Panc1 (cell line): ENCODE measurements at regions not wholly inside any gene's neighbourhood (a gene's known extent, or its start where the extent isn't known, plus 50 kb on each side); places are given as distances from the start of the nearest gene placed in this dataset.

ENCODE experiments used
- ATAC-seq: fragments of 200-7000 bp; cut with Tn5 transposase; 2 replicates; pipeline ENCODE4 v1.9.1; 2020; ENCODE audit warnings: mild to moderate bottlenecking, moderate library complexity
- BruUV-seq: library from RNA; stranded (reverse); fragments of 400-500 nt; replicated peaks from 2 replicates; lab custom pipeline; 2021; lab: Mats Ljungman, UMichigan
- CTCF ChIA-PET: fragments of 300-600 bp; sonication (Branson Sonifier 250); formaldehyde crosslinking; loops from one replicate; lab custom pipeline; 2022; ENCODE audit warnings: antibody characterized with exemption; lab: Charles Lee
- POLR2A ChIA-PET: fragments of 300-600 bp; sonication (Branson Sonifier 250); formaldehyde crosslinking; loops from one replicate; lab custom pipeline; 2022; ENCODE audit warnings: antibody characterized with exemption; lab: Charles Lee
- DNase-seq: peaks from one replicate; pipeline ENCODE4 v3.0.0-alpha.2; 2010; ENCODE audit warnings: low read depth, low spot score
- H3K27ac ChIP-seq: 2 replicates; pipeline ENCODE4 v1.5.1; 2011; ENCODE audit warnings: mild to moderate bottlenecking, low read length, inconsistent platforms
- H3K27me3 ChIP-seq: fragments of 200-500 bp; sonication (Bioruptor generic); 2 replicates; pipeline ENCODE4 v1.6.0; 2014; ENCODE audit warnings: low read length, inconsistent platforms; ENCODE audit not compliant: control insufficient read depth, insufficient read depth
- H3K36me3 ChIP-seq: fragments of 200-500 bp; sonication (Bioruptor generic); 2 replicates; pipeline ENCODE4 v1.5.1; 2014; ENCODE audit warnings: inconsistent platforms, mild to moderate bottlenecking, low read length, moderate library complexity; ENCODE audit not compliant: control insufficient read depth, insufficient read depth
- H3K4me1 ChIP-seq: 2 replicates; pipeline ENCODE4 v1.5.1; 2011; ENCODE audit warnings: inconsistent platforms, mild to moderate bottlenecking, low read length, moderate library complexity; ENCODE audit not compliant: control insufficient read depth, insufficient read depth
- H3K4me3 ChIP-seq, 2 experiments: 2 replicates each; pipeline ENCODE4 v1.5.1; 2011 to 2012; ENCODE audit warnings: low read depth in 2 of 2, low read length in 2 of 2, mild to moderate bottlenecking in 2 of 2, inconsistent platforms in 1 of 2, moderate library complexity in 1 of 2
- H3K9me3 ChIP-seq: fragments of 200-500 bp; sonication (Bioruptor generic); 2 replicates; pipeline ENCODE4 v1.5.1; 2014; ENCODE audit warnings: low read depth, mild to moderate bottlenecking, inconsistent platforms, low read length, moderate library complexity; ENCODE audit not compliant: control insufficient read depth, insufficient read depth
- POLR2AphosphoS5 ChIP-seq: IDR thresholded peaks from 2 replicates; pipeline ENCODE4 v1.6.1; 2012; ENCODE audit warnings: mild to moderate bottlenecking, low read depth, low read length, moderate library complexity
- SIN3A ChIP-seq: IDR thresholded peaks from 2 replicates; pipeline ENCODE4 v1.6.1; 2012; ENCODE audit warnings: low read depth, mild to moderate bottlenecking, low read length, moderate library complexity, borderline replicate concordance; ENCODE audit not compliant: insufficient read depth
- TCF7L2 ChIP-seq: IDR thresholded peaks from 2 replicates; pipeline ENCODE4 v1.6.1; 2011; ENCODE audit warnings: mild to moderate bottlenecking, low read depth, low read length, inconsistent platforms
- in situ Hi-C: cut with HindIII; loops from 2 replicates; pipeline ENCODE4 v1.10.0; 2016; ENCODE audit warnings: low sequenced_read_pairs, low pct_unique_long_range_greater_than_20kb
- intact Hi-C: fragments of 100-400 bp; cut with micrococcal nuclease; formaldehyde crosslinking; loops from one replicate; pipeline ENCODE4 v1.10.0; 2022; ENCODE audit not compliant: unreplicated experiment
- TF ChIP-seq, protein P1 (sequence below): fragments of 450-650 bp; IDR thresholded peaks from 2 replicates; pipeline ENCODE4 v1.5.1; 2017; ENCODE audit warnings: mild to moderate bottlenecking
- TF ChIP-seq, protein P2 (sequence below), 2 experiments: IDR thresholded peaks; 2 replicates each; pipeline ENCODE4 v1.6.1; 2011 to 2012; ENCODE audit warnings: low read depth in 2 of 2, control low read depth in 1 of 2, low read length in 1 of 2, mild to moderate bottlenecking in 1 of 2, moderate library complexity in 1 of 2; ENCODE audit not compliant: insufficient read depth in 1 of 2

DNA sequence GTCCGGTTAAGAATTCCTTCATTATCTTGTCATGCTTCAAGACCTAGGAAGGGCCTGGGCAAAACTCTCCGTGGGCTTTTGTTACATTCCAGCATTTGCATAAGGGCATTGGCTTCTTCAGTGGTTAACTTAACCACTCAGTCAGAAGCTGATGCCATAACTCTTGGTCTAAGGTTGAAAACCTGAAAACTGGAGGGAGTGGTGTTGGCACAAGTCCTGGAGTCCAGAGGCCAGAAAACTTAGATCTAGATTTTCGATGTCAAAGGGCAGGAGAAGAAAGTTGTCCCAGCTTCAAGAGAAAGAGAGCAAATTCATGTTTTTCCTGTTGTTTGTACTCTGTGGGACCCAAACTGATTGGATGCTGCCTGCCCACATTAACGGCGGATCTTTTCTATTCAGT is 86.6 kb upstream of the GC start:
- in situ Hi-C loops = no loop called here
- CTCF ChIA-PET = no interaction called here
- no peaks in the 10 kb centered on the region for H3K4me1 ChIP-seq
- H3K4me3 ChIP-seq = no peak overlapping the region
- H3K27me3 ChIP-seq = no peaks in the 10 kb centered on the region
- no peak overlapping the region for H3K27ac ChIP-seq
- TF ChIP-seq SIN3A (no peak), TCF7L2 (no peak), POLR2AphosphoS5 (no peak)
- TF ChIP-seq, protein P1, sequence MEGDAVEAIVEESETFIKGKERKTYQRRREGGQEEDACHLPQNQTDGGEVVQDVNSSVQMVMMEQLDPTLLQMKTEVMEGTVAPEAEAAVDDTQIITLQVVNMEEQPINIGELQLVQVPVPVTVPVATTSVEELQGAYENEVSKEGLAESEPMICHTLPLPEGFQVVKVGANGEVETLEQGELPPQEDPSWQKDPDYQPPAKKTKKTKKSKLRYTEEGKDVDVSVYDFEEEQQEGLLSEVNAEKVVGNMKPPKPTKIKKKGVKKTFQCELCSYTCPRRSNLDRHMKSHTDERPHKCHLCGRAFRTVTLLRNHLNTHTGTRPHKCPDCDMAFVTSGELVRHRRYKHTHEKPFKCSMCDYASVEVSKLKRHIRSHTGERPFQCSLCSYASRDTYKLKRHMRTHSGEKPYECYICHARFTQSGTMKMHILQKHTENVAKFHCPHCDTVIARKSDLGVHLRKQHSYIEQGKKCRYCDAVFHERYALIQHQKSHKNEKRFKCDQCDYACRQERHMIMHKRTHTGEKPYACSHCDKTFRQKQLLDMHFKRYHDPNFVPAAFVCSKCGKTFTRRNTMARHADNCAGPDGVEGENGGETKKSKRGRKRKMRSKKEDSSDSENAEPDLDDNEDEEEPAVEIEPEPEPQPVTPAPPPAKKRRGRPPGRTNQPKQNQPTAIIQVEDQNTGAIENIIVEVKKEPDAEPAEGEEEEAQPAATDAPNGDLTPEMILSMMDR = no peak
- TF ChIP-seq, protein P2, sequence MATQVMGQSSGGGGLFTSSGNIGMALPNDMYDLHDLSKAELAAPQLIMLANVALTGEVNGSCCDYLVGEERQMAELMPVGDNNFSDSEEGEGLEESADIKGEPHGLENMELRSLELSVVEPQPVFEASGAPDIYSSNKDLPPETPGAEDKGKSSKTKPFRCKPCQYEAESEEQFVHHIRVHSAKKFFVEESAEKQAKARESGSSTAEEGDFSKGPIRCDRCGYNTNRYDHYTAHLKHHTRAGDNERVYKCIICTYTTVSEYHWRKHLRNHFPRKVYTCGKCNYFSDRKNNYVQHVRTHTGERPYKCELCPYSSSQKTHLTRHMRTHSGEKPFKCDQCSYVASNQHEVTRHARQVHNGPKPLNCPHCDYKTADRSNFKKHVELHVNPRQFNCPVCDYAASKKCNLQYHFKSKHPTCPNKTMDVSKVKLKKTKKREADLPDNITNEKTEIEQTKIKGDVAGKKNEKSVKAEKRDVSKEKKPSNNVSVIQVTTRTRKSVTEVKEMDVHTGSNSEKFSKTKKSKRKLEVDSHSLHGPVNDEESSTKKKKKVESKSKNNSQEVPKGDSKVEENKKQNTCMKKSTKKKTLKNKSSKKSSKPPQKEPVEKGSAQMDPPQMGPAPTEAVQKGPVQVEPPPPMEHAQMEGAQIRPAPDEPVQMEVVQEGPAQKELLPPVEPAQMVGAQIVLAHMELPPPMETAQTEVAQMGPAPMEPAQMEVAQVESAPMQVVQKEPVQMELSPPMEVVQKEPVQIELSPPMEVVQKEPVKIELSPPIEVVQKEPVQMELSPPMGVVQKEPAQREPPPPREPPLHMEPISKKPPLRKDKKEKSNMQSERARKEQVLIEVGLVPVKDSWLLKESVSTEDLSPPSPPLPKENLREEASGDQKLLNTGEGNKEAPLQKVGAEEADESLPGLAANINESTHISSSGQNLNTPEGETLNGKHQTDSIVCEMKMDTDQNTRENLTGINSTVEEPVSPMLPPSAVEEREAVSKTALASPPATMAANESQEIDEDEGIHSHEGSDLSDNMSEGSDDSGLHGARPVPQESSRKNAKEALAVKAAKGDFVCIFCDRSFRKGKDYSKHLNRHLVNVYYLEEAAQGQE (IDR thresholded peaks at IDR 0.05; ENCODE audit: insufficient read depth in 1 of 2, low read depth in 2 of 2, low read length in 1 of 2) = no peak
- H3K36me3 ChIP-seq = no peaks in the 10 kb centered on the region
- ATAC-seq = no peak
- no peaks in the 10 kb centered on the region for H3K9me3 ChIP-seq
- no TSS peak for BruUV-seq
- POLR2A ChIA-PET = no interaction called here
- no peak for DNase-seq
- intact Hi-C loops = no loop called here

DNA sequence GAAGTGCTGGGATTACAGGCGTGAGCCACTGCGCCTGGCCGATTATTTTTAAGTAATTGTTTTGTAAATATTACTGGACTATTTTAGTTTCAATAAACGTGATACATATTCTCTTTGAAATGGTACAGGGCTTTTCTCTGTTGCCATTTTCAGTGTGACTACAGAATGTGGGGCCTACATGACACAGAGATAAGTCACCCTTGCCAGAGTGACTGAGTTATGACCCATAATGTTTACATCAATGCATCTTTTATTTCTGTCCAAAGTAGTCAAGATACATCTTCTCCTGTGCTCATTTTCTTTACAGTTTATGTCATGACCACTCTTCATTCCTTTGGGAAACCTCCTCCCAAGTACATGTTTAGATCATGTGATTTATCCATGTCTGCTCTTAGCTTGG is 88.3 kb upstream of the GC start:
- no TSS peak for BruUV-seq
- TF ChIP-seq TCF7L2 = no peak
- TF ChIP-seq, protein P1 = no peak
- TF ChIP-seq, protein P2 (IDR thresholded peaks at IDR 0.05; ENCODE audit: insufficient read depth in 1 of 2, low read depth in 2 of 2, low read length in 1 of 2) = no peak
- Histone ChIP-seq H3K9me3 (no peaks in the 10 kb centered on the region), H3K4me1 (no peaks in the 10 kb centered on the region), H3K36me3 (no peaks in the 10 kb centered on the region), H3K27me3 (no peaks in the 10 kb centered on the region), H3K27ac (no peak overlapping the region), H3K4me3 (no peak overlapping the region)
- CTCF ChIA-PET = no interaction called here
- intact Hi-C loops = no loop called here
- POLR2A ChIA-PET = no interaction called here
- no peak for DNase-seq
- in situ Hi-C loops = no loop called here
- ATAC-seq = no peak
